ENCODE measurements at regions not wholly inside any gene's neighbourhood (a gene's known extent, or its start where the extent isn't known, plus 50 kb on each side); places are given as distances from the start of the nearest gene placed in this dataset.

- H3K27me3 ChIP-seq (replicated peaks in 2 of 5; ENCODE audit: control insufficient read depth in 4 of 5, insufficient read depth in 5 of 5, low read length in 4 of 5), result no peaks in the 10 kb centered on the region
- no peaks in the 10 kb centered on the region for H3K9me3 ChIP-seq (ENCODE audit: control extremely low read depth in 1 of 5, control insufficient read depth in 4 of 5, insufficient read depth in 2 of 5, low read depth in 1 of 5, low read length in 4 of 5)
- no peak for DNase-seq
- ChIA-PET CTCF (no interaction called here), POLR2A (no interaction called here)
- peaks cover 0 to 5% (median 5%) of the 10 kb centered on the region in 4 experiments for H3K4me1 ChIP-seq (ENCODE audit: control extremely low read depth in 1 of 4, control insufficient read depth in 4 of 4, insufficient read depth in 4 of 4, low read length in 3 of 4)
- WGBS (ENCODE audit: insufficient coverage), result 95% methylated on average over 3 of the region's 4 CpGs
- no peak overlapping the region for H3K4me3 ChIP-seq (ENCODE audit: control insufficient read depth in 1 of 7, extremely low read depth in 1 of 7, insufficient read depth in 4 of 7, low read depth in 2 of 7, low read length in 6 of 7)
- no peaks in the 10 kb centered on the region for H3K36me3 ChIP-seq (ENCODE audit: control insufficient read depth in 4 of 4, insufficient read depth in 4 of 4, low read length in 3 of 4)
- no peak overlapping the region for H3K27ac ChIP-seq (ENCODE audit: insufficient read depth in 1 of 2, low read depth in 1 of 2, low read length in 2 of 2, poor library complexity in 1 of 2, severe bottlenecking in 2 of 2)
These were observed 85.8 kb upstream of the BCAT1 start for GRCh38 chr12:25034676-25035075.

GRCh38 chr12:25025951-25026490, 77.1 kb upstream of the BCAT1 start:
- Histone ChIP-seq H3K27me3 (replicated peaks in 2 of 5; ENCODE audit: control insufficient read depth in 4 of 5, insufficient read depth in 5 of 5, low read length in 4 of 5) (no peaks in the 10 kb centered on the region), H3K9me3 (ENCODE audit: control extremely low read depth in 1 of 5, control insufficient read depth in 4 of 5, insufficient read depth in 2 of 5, low read depth in 1 of 5, low read length in 4 of 5) (no peaks in the 10 kb centered on the region), H3K4me3 (ENCODE audit: control insufficient read depth in 1 of 7, extremely low read depth in 1 of 7, insufficient read depth in 4 of 7, low read depth in 2 of 7, low read length in 6 of 7) (no peak overlapping the region), H3K4me1 (ENCODE audit: control extremely low read depth in 1 of 4, control insufficient read depth in 4 of 4, insufficient read depth in 4 of 4, low read length in 3 of 4) (no peaks in the 10 kb centered on the region), H3K36me3 (ENCODE audit: control insufficient read depth in 4 of 4, insufficient read depth in 4 of 4, low read length in 3 of 4) (no peaks in the 10 kb centered on the region), H3K27ac (ENCODE audit: insufficient read depth in 1 of 2, low read depth in 1 of 2, low read length in 2 of 2, poor library complexity in 1 of 2, severe bottlenecking in 2 of 2) (no peak overlapping the region)
- WGBS (ENCODE audit: insufficient coverage), result 100% methylated on average over 1 of the region's 1 CpG
- CTCF ChIA-PET, result interaction anchor here (0.7 to 2.2 kb wide), 2 partner anchors 16 to 59 kb away, joined by 3 to 4 read pairs; no protein-coding TSS in a partner anchor
- DNase-seq, result no peak
- POLR2A ChIA-PET, result no interaction called here

- 93% methylated on average over 3 of the region's 4 CpGs for WGBS (ENCODE audit: insufficient coverage)
- H3K36me3 ChIP-seq (ENCODE audit: control insufficient read depth in 4 of 4, insufficient read depth in 4 of 4, low read length in 3 of 4), result no peaks in the 10 kb centered on the region
These were observed 76.4 kb upstream of the BCAT1 start for GRCh38 chr12:25025260-25025659.

GRCh38 chr12:25023808-25024207, 74.9 kb upstream of the BCAT1 start:
- no CpG with 5 or more reads among the region's 4 CpGs for WGBS (ENCODE audit: insufficient coverage)
- Histone ChIP-seq H3K4me1 (ENCODE audit: control extremely low read depth in 1 of 4, control insufficient read depth in 4 of 4, insufficient read depth in 4 of 4, low read length in 3 of 4) (no peaks in the 10 kb centered on the region), H3K27me3 (replicated peaks in 2 of 5; ENCODE audit: control insufficient read depth in 4 of 5, insufficient read depth in 5 of 5, low read length in 4 of 5) (no peaks in the 10 kb centered on the region), H3K36me3 (ENCODE audit: control insufficient read depth in 4 of 4, insufficient read depth in 4 of 4, low read length in 3 of 4) (no peaks in the 10 kb centered on the region), H3K27ac (ENCODE audit: insufficient read depth in 1 of 2, low read depth in 1 of 2, low read length in 2 of 2, poor library complexity in 1 of 2, severe bottlenecking in 2 of 2) (no peak overlapping the region), H3K9me3 (ENCODE audit: control extremely low read depth in 1 of 5, control insufficient read depth in 4 of 5, insufficient read depth in 2 of 5, low read depth in 1 of 5, low read length in 4 of 5) (peaks cover 0 to 10% (median 0%) of the 10 kb centered on the region in 5 experiments), H3K4me3 (ENCODE audit: control insufficient read depth in 1 of 7, extremely low read depth in 1 of 7, insufficient read depth in 4 of 7, low read depth in 2 of 7, low read length in 6 of 7) (no peak overlapping the region)
- ChIA-PET CTCF (interaction anchor here (0.9 to 1.2 kb wide), 2 partner anchors 14 to 31 kb away, joined by 3 read pairs; no protein-coding TSS in a partner anchor), POLR2A (no interaction called here)
- DNase-seq, result peak in 2 of 3 donors; percentile 8 to 31

More at GRCh38 chr12:25025260-25025659, 76.4 kb upstream of the BCAT1 start:
- no peak for DNase-seq
- Histone ChIP-seq H3K4me1 (ENCODE audit: control extremely low read depth in 1 of 4, control insufficient read depth in 4 of 4, insufficient read depth in 4 of 4, low read length in 3 of 4) (no peaks in the 10 kb centered on the region), H3K27ac (ENCODE audit: insufficient read depth in 1 of 2, low read depth in 1 of 2, low read length in 2 of 2, poor library complexity in 1 of 2, severe bottlenecking in 2 of 2) (no peak overlapping the region), H3K27me3 (replicated peaks in 2 of 5; ENCODE audit: control insufficient read depth in 4 of 5, insufficient read depth in 5 of 5, low read length in 4 of 5) (no peaks in the 10 kb centered on the region), H3K9me3 (ENCODE audit: control extremely low read depth in 1 of 5, control insufficient read depth in 4 of 5, insufficient read depth in 2 of 5, low read depth in 1 of 5, low read length in 4 of 5) (no peaks in the 10 kb centered on the region), H3K4me3 (ENCODE audit: control insufficient read depth in 1 of 7, extremely low read depth in 1 of 7, insufficient read depth in 4 of 7, low read depth in 2 of 7, low read length in 6 of 7) (no peak overlapping the region)
- POLR2A ChIA-PET, result interaction anchor here (0.6 kb wide), 1 partner anchor 11 kb away, joined by 3 read pairs; no protein-coding TSS in a partner anchor
- CTCF ChIA-PET, result interaction anchor here (0.7 to 2.2 kb wide), 6 partner anchors 13 to 95 kb away, joined by 3 to 4 read pairs (median 3); no protein-coding TSS in a partner anchor

GRCh38 chr12:25020621-25021243, 71.8 kb upstream of the BCAT1 start:
- Histone ChIP-seq H3K27ac (ENCODE audit: insufficient read depth in 1 of 2, low read depth in 1 of 2, low read length in 2 of 2, poor library complexity in 1 of 2, severe bottlenecking in 2 of 2) (no peak overlapping the region), H3K4me3 (ENCODE audit: control insufficient read depth in 1 of 7, extremely low read depth in 1 of 7, insufficient read depth in 4 of 7, low read depth in 2 of 7, low read length in 6 of 7) (no peak overlapping the region), H3K4me1 (ENCODE audit: control extremely low read depth in 1 of 4, control insufficient read depth in 4 of 4, insufficient read depth in 4 of 4, low read length in 3 of 4) (no peaks in the 10 kb centered on the region), H3K36me3 (ENCODE audit: control insufficient read depth in 4 of 4, insufficient read depth in 4 of 4, low read length in 3 of 4) (no peaks in the 10 kb centered on the region), H3K9me3 (ENCODE audit: control extremely low read depth in 1 of 5, control insufficient read depth in 4 of 5, insufficient read depth in 2 of 5, low read depth in 1 of 5, low read length in 4 of 5) (peaks cover 0 to 13% (median 0%) of the 10 kb centered on the region in 5 experiments), H3K27me3 (replicated peaks in 2 of 5; ENCODE audit: control insufficient read depth in 4 of 5, insufficient read depth in 5 of 5, low read length in 4 of 5) (no peaks in the 10 kb centered on the region)
- ChIA-PET CTCF (no interaction called here), POLR2A (no interaction called here)
- WGBS (ENCODE audit: insufficient coverage), result 100% methylated on average over 4 of the region's 7 CpGs
- no peak for DNase-seq

GRCh38 chr12:25018146-25018545, 69.2 kb upstream of the BCAT1 start:
- ChIA-PET CTCF (no interaction called here), POLR2A (no interaction called here)
- 87% methylated on average over 3 of the region's 3 CpGs for WGBS (ENCODE audit: insufficient coverage)
- Histone ChIP-seq H3K4me3 (ENCODE audit: control insufficient read depth in 1 of 7, extremely low read depth in 1 of 7, insufficient read depth in 4 of 7, low read depth in 2 of 7, low read length in 6 of 7) (no peak overlapping the region), H3K4me1 (ENCODE audit: control extremely low read depth in 1 of 4, control insufficient read depth in 4 of 4, insufficient read depth in 4 of 4, low read length in 3 of 4) (no peaks in the 10 kb centered on the region), H3K9me3 (ENCODE audit: control extremely low read depth in 1 of 5, control insufficient read depth in 4 of 5, insufficient read depth in 2 of 5, low read depth in 1 of 5, low read length in 4 of 5) (peaks cover 0 to 13% (median 0%) of the 10 kb centered on the region in 5 experiments), H3K27ac (ENCODE audit: insufficient read depth in 1 of 2, low read depth in 1 of 2, low read length in 2 of 2, poor library complexity in 1 of 2, severe bottlenecking in 2 of 2) (no peak overlapping the region), H3K27me3 (replicated peaks in 2 of 5; ENCODE audit: control insufficient read depth in 4 of 5, insufficient read depth in 5 of 5, low read length in 4 of 5) (no peaks in the 10 kb centered on the region), H3K36me3 (ENCODE audit: control insufficient read depth in 4 of 4, insufficient read depth in 4 of 4, low read length in 3 of 4) (no peaks in the 10 kb centered on the region)
- DNase-seq, result no peak

- 100% methylated on average over 3 of the region's 3 CpGs for WGBS (ENCODE audit: insufficient coverage)
- POLR2A ChIA-PET, result interaction anchor here (0.7 kb wide), 1 partner anchor 667 kb away, joined by 3 read pairs; no protein-coding TSS in a partner anchor
- no peaks in the 10 kb centered on the region for H3K4me1 ChIP-seq (ENCODE audit: control extremely low read depth in 1 of 4, control insufficient read depth in 4 of 4, insufficient read depth in 4 of 4, low read length in 3 of 4)
- peaks cover 0 to 13% (median 0%) of the 10 kb centered on the region in 5 experiments for H3K9me3 ChIP-seq (ENCODE audit: control extremely low read depth in 1 of 5, control insufficient read depth in 4 of 5, insufficient read depth in 2 of 5, low read depth in 1 of 5, low read length in 4 of 5)
- H3K27me3 ChIP-seq (replicated peaks in 2 of 5; ENCODE audit: control insufficient read depth in 4 of 5, insufficient read depth in 5 of 5, low read length in 4 of 5), result no peaks in the 10 kb centered on the region
- no peaks in the 10 kb centered on the region for H3K36me3 ChIP-seq (ENCODE audit: control insufficient read depth in 4 of 4, insufficient read depth in 4 of 4, low read length in 3 of 4)
- CTCF ChIA-PET, result no interaction called here
- no peak overlapping the region for H3K4me3 ChIP-seq (ENCODE audit: control insufficient read depth in 1 of 7, extremely low read depth in 1 of 7, insufficient read depth in 4 of 7, low read depth in 2 of 7, low read length in 6 of 7)
- no peak for DNase-seq
- no peak overlapping the region for H3K27ac ChIP-seq (ENCODE audit: insufficient read depth in 1 of 2, low read depth in 1 of 2, low read length in 2 of 2, poor library complexity in 1 of 2, severe bottlenecking in 2 of 2)
These were observed 68.4 kb upstream of the BCAT1 start for GRCh38 chr12:25017336-25017735.
